Neural cell (in vitro differentiated cells): ENCODE measurements at regions not wholly inside any gene's neighbourhood (a gene's known extent, or its start where the extent isn't known, plus 50 kb on each side); places are given as distances from the start of the nearest gene placed in this dataset.

Experiments
- H2AFZ ChIP-seq: fragments of 200-600, 300-800 bp; sonication (generic), shearing (Covaris generic); 2 replicates; pipeline ENCODE4 v1.6.0; 2014; ENCODE audit warnings: low read depth, mild to moderate bottlenecking, antibody characterized with exemption, low read length, moderate library complexity
- H3F3A ChIP-seq: fragments of 200-600 bp; shearing (Covaris generic); 2 replicates; pipeline ENCODE4 v1.6.1; 2016; ENCODE audit warnings: mild to moderate bottlenecking, moderate library complexity, mixed read lengths, antibody characterized with exemption, low read length; ENCODE audit not compliant: insufficient read depth, poor library complexity, severe bottlenecking
- H3K27ac ChIP-seq: fragments of 200-600, 300-800 bp; sonication (generic), shearing (Covaris generic); 2 replicates; pipeline ENCODE4 v1.5.1; 2014; ENCODE audit warnings: mild to moderate bottlenecking, low read length, moderate library complexity
- H3K27me3 ChIP-seq: fragments of 300-800, 200-600 bp; sonication (generic), shearing (Covaris generic); 2 replicates; pipeline ENCODE4 v1.6.0; 2014; ENCODE audit warnings: mild to moderate bottlenecking, low read depth, low read length, moderate library complexity; ENCODE audit not compliant: insufficient read depth
- H3K36me3 ChIP-seq: fragments of 300-800, 200-600 bp; sonication (generic), shearing (Covaris generic); 2 replicates; pipeline ENCODE4 v1.5.1; 2014; ENCODE audit warnings: mild to moderate bottlenecking, antibody characterized with exemption, low read length, moderate library complexity; ENCODE audit not compliant: insufficient read depth
- H3K4me2 ChIP-seq: fragments of 300-800, 200-600 bp; sonication (generic), shearing (Covaris generic); 2 replicates; pipeline ENCODE4 v1.6.0; 2014; ENCODE audit warnings: mild to moderate bottlenecking, low read length
- H3K4me3 ChIP-seq: fragments of 300-800, 200-600 bp; sonication (generic), shearing (Covaris generic); 2 replicates; pipeline ENCODE4 v1.5.1; 2014; ENCODE audit warnings: mild to moderate bottlenecking, low read length, moderate library complexity
- H3K79me2 ChIP-seq: fragments of 200-600 bp; shearing (Covaris generic); replicated peaks from 2 replicates; pipeline ENCODE4 v1.6.0; 2014; ENCODE audit warnings: mild to moderate bottlenecking, low read length, moderate library complexity; ENCODE audit not compliant: insufficient read depth
- H3K9ac ChIP-seq: fragments of 300-800, 200-600 bp; sonication (generic), shearing (Covaris generic); 2 replicates; pipeline ENCODE4 v1.6.1; 2016; ENCODE audit warnings: mild to moderate bottlenecking, low read length, mixed read lengths
- H3K9me2 ChIP-seq: fragments of 200-600 bp; shearing (Covaris generic); 2 replicates; pipeline ENCODE4 v1.6.1; 2016; ENCODE audit warnings: mild to moderate bottlenecking, low read length, mixed read lengths; ENCODE audit not compliant: insufficient read depth
- H3K9me3 ChIP-seq: fragments of 200-600, 300-800 bp; sonication (generic), shearing (Covaris generic); 2 replicates; pipeline ENCODE4 v1.6.1; 2016; ENCODE audit warnings: mild to moderate bottlenecking, mixed run types, low read length, moderate library complexity, mixed read lengths
- H4K20me1 ChIP-seq: fragments of 200-600 bp; shearing (Covaris generic); 2 replicates; pipeline ENCODE4 v1.6.1; 2016; ENCODE audit warnings: mild to moderate bottlenecking, mixed run types; ENCODE audit not compliant: insufficient read depth
- CTCF ChIP-seq: fragments of 450-650 bp; IDR thresholded peaks from 2 replicates; pipeline ENCODE4 v1.5.1; 2014; ENCODE audit warnings: antibody characterized with exemption, mild to moderate bottlenecking, moderate library complexity; ENCODE audit not compliant: poor library complexity, severe bottlenecking
- EP300 ChIP-seq: fragments of 450-650 bp; conservative IDR thresholded peaks from 2 replicates; pipeline ENCODE4 v1.6.1; 2014; ENCODE audit warnings: antibody characterized with exemption, mild to moderate bottlenecking, moderate library complexity; ENCODE audit not compliant: poor library complexity, severe bottlenecking
- EZH2 ChIP-seq: fragments of 200-600, 300-800 bp; shearing (Covaris generic), sonication (generic); IDR thresholded peaks from 2 replicates; pipeline ENCODE4 v1.6.1; 2014; ENCODE audit warnings: antibody characterized with exemption, low read length, borderline replicate concordance, mild to moderate bottlenecking; ENCODE audit not compliant: insufficient read depth, poor library complexity, severe bottlenecking
- MXI1 ChIP-seq: fragments of 450-650 bp; conservative IDR thresholded peaks from 2 replicates; pipeline ENCODE4 v1.6.1; 2014; ENCODE audit warnings: antibody characterized with exemption, mild to moderate bottlenecking; ENCODE audit not compliant: poor library complexity, severe bottlenecking
- POLR2AphosphoS5 ChIP-seq: IDR thresholded peaks from 2 replicates; pipeline ENCODE4 v1.6.1; 2012
- RAD21 ChIP-seq: fragments of 450-650 bp; conservative IDR thresholded peaks from 2 replicates; pipeline ENCODE4 v1.6.1; 2014; ENCODE audit warnings: antibody characterized with exemption, mild to moderate bottlenecking, moderate library complexity
- REST ChIP-seq: IDR thresholded peaks from 2 replicates; pipeline ENCODE4 v1.6.1; 2012; ENCODE audit warnings: borderline replicate concordance
- SMC3 ChIP-seq: fragments of 450-650 bp; conservative IDR thresholded peaks from 2 replicates; pipeline ENCODE4 v1.6.1; 2014; ENCODE audit warnings: antibody characterized with exemption, mild to moderate bottlenecking, moderate library complexity; ENCODE audit not compliant: poor library complexity
- TAF1 ChIP-seq: IDR thresholded peaks from 2 replicates; pipeline ENCODE4 v1.6.1; 2012; ENCODE audit warnings: low read depth

GRCh38 chr21:22343721-22344120, 1345.5 kb downstream of the NCAM2 start:
- H3K9me2 ChIP-seq = no peaks in the 10 kb centered on the region
- H3F3A ChIP-seq = no peaks in the 10 kb centered on the region
- no peak overlapping the region for H3K27ac ChIP-seq
- TF ChIP-seq EP300 (no peak), POLR2AphosphoS5 (no peak), REST (no peak), MXI1 (no peak), SMC3 (no peak), EZH2 (no peak), CTCF (no peak), TAF1 (no peak), RAD21 (no peak)
- H3K9me3 ChIP-seq = no peaks in the 10 kb centered on the region
- no peak overlapping the region for H3K4me3 ChIP-seq
- no peak overlapping the region for H3K9ac ChIP-seq
- H3K27me3 ChIP-seq = no peaks in the 10 kb centered on the region
- H2AFZ ChIP-seq = no peak overlapping the region
- H3K4me2 ChIP-seq = no peak overlapping the region
- no peaks in the 10 kb centered on the region for H4K20me1 ChIP-seq
- no peaks in the 10 kb centered on the region for H3K79me2 ChIP-seq
- H3K36me3 ChIP-seq = no peaks in the 10 kb centered on the region

GRCh38 chr21:22345624-22346023, 1347.4 kb downstream of the NCAM2 start:
- no peaks in the 10 kb centered on the region for H3F3A ChIP-seq
- no peak overlapping the region for H3K4me2 ChIP-seq
- H3K9ac ChIP-seq = no peak overlapping the region
- TF ChIP-seq MXI1 (no peak), RAD21 (no peak), SMC3 (no peak), EZH2 (no peak), TAF1 (no peak), POLR2AphosphoS5 (no peak), REST (no peak), EP300 (no peak), CTCF (no peak)
- no peaks in the 10 kb centered on the region for H3K9me2 ChIP-seq
- H3K79me2 ChIP-seq = no peaks in the 10 kb centered on the region
- no peak overlapping the region for H3K27ac ChIP-seq
- H3K9me3 ChIP-seq = no peaks in the 10 kb centered on the region
- no peak overlapping the region for H2AFZ ChIP-seq
- H3K36me3 ChIP-seq = no peaks in the 10 kb centered on the region
- no peaks in the 10 kb centered on the region for H3K27me3 ChIP-seq
- H3K4me3 ChIP-seq = no peak overlapping the region
- H4K20me1 ChIP-seq = no peaks in the 10 kb centered on the region
